C4-2B (cell line): ENCODE measurements at regions not wholly inside any gene's neighbourhood (a gene's known extent, or its start where the extent isn't known, plus 50 kb on each side); places are given as distances from the start of the nearest gene placed in this dataset.

Source experiments
- CTCF ChIP-seq: fragments of 450-650 bp; conservative IDR thresholded peaks from 2 replicates; pipeline ENCODE4 v1.5.1; 2017; ENCODE audit warnings: mild to moderate bottlenecking
- ZFX ChIP-seq: fragments of 450-650 bp; IDR thresholded peaks from 2 replicates; pipeline ENCODE4 v1.6.1; 2017

GRCh38 chr6:114796576-114796975, 453.8 kb upstream of the HS3ST5 start:
- TF ChIP-seq CTCF (no peak), ZFX (no peak)
